ENCODE measurements at regions not wholly inside any gene's neighbourhood (a gene's known extent, or its start where the extent isn't known, plus 50 kb on each side); places are given as distances from the start of the nearest gene placed in this dataset.

GRCh38 chr4:176534566-176534965 is 214.8 kb downstream of the SPCS3 start:
- TF ChIP-seq CTCF (IDR thresholded peaks at IDR 0.05) (no peak), ZFX (IDR thresholded peaks at IDR 0.05; ENCODE audit: borderline replicate concordance) (no peak)
